Upper lobe of left lung (tissue), 4 donors: ENCODE measurements at regions not wholly inside any gene's neighbourhood (a gene's known extent, or its start where the extent isn't known, plus 50 kb on each side); places are given as distances from the start of the nearest gene placed in this dataset.

Experiments
- EP300 ChIP-seq, 4 donors: sonication (generic); formaldehyde crosslinking; IDR thresholded peaks; one replicate each; pipeline ENCODE4 v1.5.1; 2017; ENCODE audit warnings: antibody characterized with exemption in 4 of 4, control low read depth in 2 of 4
- POLR2AphosphoS5 ChIP-seq, 2 donors: sonication (generic); formaldehyde crosslinking; IDR thresholded peaks; one replicate each; pipeline ENCODE4 v1.5.1; 2017; ENCODE audit warnings: antibody characterized with exemption in 2 of 2
- TF ChIP-seq, protein P1 (sequence below), 6 experiments: fragments of 450-650 bp in 4 of 6; fragments of 200-600 bp in 2 of 6; sonication (generic) in 2 of 6; IDR thresholded peaks; one replicate each; pipeline ENCODE4 v1.5.1; 2016 to 2019; ENCODE audit warnings: antibody characterized with exemption in 6 of 6

GRCh38 chr12:28933176-28933575, 215.9 kb upstream of the FAR2 start:
- TF ChIP-seq EP300 (IDR thresholded peaks at IDR 0.05) (no peak), POLR2AphosphoS5 (IDR thresholded peaks at IDR 0.05) (no peak)
- TF ChIP-seq, protein P1, sequence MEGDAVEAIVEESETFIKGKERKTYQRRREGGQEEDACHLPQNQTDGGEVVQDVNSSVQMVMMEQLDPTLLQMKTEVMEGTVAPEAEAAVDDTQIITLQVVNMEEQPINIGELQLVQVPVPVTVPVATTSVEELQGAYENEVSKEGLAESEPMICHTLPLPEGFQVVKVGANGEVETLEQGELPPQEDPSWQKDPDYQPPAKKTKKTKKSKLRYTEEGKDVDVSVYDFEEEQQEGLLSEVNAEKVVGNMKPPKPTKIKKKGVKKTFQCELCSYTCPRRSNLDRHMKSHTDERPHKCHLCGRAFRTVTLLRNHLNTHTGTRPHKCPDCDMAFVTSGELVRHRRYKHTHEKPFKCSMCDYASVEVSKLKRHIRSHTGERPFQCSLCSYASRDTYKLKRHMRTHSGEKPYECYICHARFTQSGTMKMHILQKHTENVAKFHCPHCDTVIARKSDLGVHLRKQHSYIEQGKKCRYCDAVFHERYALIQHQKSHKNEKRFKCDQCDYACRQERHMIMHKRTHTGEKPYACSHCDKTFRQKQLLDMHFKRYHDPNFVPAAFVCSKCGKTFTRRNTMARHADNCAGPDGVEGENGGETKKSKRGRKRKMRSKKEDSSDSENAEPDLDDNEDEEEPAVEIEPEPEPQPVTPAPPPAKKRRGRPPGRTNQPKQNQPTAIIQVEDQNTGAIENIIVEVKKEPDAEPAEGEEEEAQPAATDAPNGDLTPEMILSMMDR (IDR thresholded peaks at IDR 0.05): no peak
